ENCODE measurements at regions not wholly inside any gene's neighbourhood (a gene's known extent, or its start where the extent isn't known, plus 50 kb on each side); places are given as distances from the start of the nearest gene placed in this dataset.

GRCh38 chr6:170112583-170112860, 178.4 kb downstream of the DLL1 start:
- ATAC-seq = no peak

GRCh38 chr6:170111816-170112582, 178.9 kb downstream of the DLL1 start:
- no peak overlapping the region for H3K27ac ChIP-seq (ENCODE audit: low read length)
- H3K27me3 ChIP-seq (ENCODE audit: control insufficient read depth, insufficient read depth, low read length) = no peaks in the 10 kb centered on the region
- peaks cover 21 to 30% of the 10 kb centered on the region in 2 donors for H3K4me1 Mint-ChIP-seq
- peaks cover 16 to 20% of the 10 kb centered on the region in 2 donors for H3K27me3 Mint-ChIP-seq (ENCODE audit: low read depth in 2 of 2)
- intact Hi-C loops (cut with micrococcal nuclease) = no loop called here
- no peak overlapping the region for H3K4me3 ChIP-seq (ENCODE audit: low read length)
- H3K4me1 ChIP-seq (ENCODE audit: control insufficient read depth, insufficient read depth, low read length) = peaks cover 17% of the 10 kb centered on the region
- no peaks in the 10 kb centered on the region for H3K36me3 Mint-ChIP-seq
- H3K4me3 Mint-ChIP-seq = no peak overlapping the region
- no peaks in the 10 kb centered on the region for H3K9me3 ChIP-seq (ENCODE audit: control insufficient read depth, insufficient read depth, low read length)
- TF ChIP-seq CTCF (IDR thresholded peaks at IDR 0.05) = no peak
- H3K27ac Mint-ChIP-seq = no peak overlapping the region
- DNase-seq (peak in 1 of 2 donors; percentile 6), ATAC-seq (no peak)
- H3K9me3 Mint-ChIP-seq = no peaks in the 10 kb centered on the region
- H3K36me3 ChIP-seq (ENCODE audit: control insufficient read depth, insufficient read depth, low read length) = no peaks in the 10 kb centered on the region
- 86% methylated on average over 19 of the region's 19 CpGs for WGBS (ENCODE audit: insufficient coverage)

More at GRCh38 chr6:170112583-170112860, 178.4 kb downstream of the DLL1 start:
- no peak overlapping the region for H3K27ac Mint-ChIP-seq
- no peak overlapping the region for H3K27ac ChIP-seq (ENCODE audit: low read length)
- H3K36me3 Mint-ChIP-seq = no peaks in the 10 kb centered on the region
- peaks cover 13 to 18% of the 10 kb centered on the region in 2 donors for H3K27me3 Mint-ChIP-seq (ENCODE audit: low read depth in 2 of 2)
- peaks cover 22% of the 10 kb centered on the region for H3K4me1 ChIP-seq (ENCODE audit: control insufficient read depth, insufficient read depth, low read length)
- no peaks in the 10 kb centered on the region for H3K36me3 ChIP-seq (ENCODE audit: control insufficient read depth, insufficient read depth, low read length)
- no peak overlapping the region for H3K4me3 ChIP-seq (ENCODE audit: low read length)
- peaks cover 26 to 35% of the 10 kb centered on the region in 2 donors for H3K4me1 Mint-ChIP-seq
- no peak overlapping the region for H3K4me3 Mint-ChIP-seq
- 92% methylated on average over 4 of the region's 4 CpGs for WGBS (ENCODE audit: insufficient coverage)
- no peak for DNase-seq
- TF ChIP-seq CTCF (IDR thresholded peaks at IDR 0.05) = no peak
- H3K27me3 ChIP-seq (ENCODE audit: control insufficient read depth, insufficient read depth, low read length) = no peaks in the 10 kb centered on the region
- intact Hi-C loops (cut with micrococcal nuclease) = no loop called here
- H3K9me3 Mint-ChIP-seq = no peaks in the 10 kb centered on the region
- no peaks in the 10 kb centered on the region for H3K9me3 ChIP-seq (ENCODE audit: control insufficient read depth, insufficient read depth, low read length)

DNA sequence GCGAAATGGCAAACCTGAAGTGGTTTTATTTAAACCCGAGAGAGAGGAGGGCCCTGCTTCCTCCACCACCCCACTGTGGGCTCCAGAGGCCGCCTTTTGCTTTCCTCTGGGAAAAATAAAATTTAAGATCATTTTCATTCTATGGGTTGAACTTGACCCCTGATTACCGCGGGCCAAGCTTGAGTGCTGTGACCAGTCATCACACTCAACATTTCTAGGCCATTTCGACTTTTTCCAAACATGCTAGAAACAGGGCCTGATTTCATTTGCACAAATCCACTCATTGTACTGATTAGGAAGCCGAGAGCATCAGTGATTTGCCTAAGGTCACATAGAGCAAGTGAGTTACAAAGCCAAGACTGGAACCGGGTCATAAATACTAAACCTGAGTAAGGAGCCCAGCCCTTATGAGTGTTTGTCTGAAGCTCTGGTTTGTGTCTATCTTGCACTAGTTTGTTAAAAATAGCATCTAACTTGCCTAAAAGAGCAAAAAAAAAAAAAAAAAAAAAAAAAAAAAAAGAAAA, 179.7 kb downstream of the DLL1 start:
- Mint-ChIP-seq H3K27me3 (ENCODE audit: low read depth in 2 of 2) (peaks cover 16 to 20% of the 10 kb centered on the region in 2 donors), H3K27ac (no peak overlapping the region)

More for the DNA sequence above, 179.7 kb downstream of the DLL1 start:
- Mint-ChIP-seq H3K4me1 (peaks cover 16 to 22% of the 10 kb centered on the region in 2 donors), H3K9me3 (no peaks in the 10 kb centered on the region), H3K4me3 (no peak overlapping the region), H3K36me3 (no peaks in the 10 kb centered on the region)
- intact Hi-C loops (cut with micrococcal nuclease) = no loop called here
- DNase-seq (no peak), ATAC-seq (no peak)
- Histone ChIP-seq H3K4me1 (ENCODE audit: control insufficient read depth, insufficient read depth, low read length) (peaks cover 11% of the 10 kb centered on the region), H3K27me3 (ENCODE audit: control insufficient read depth, insufficient read depth, low read length) (no peaks in the 10 kb centered on the region), H3K4me3 (ENCODE audit: low read length) (no peak overlapping the region), H3K36me3 (ENCODE audit: control insufficient read depth, insufficient read depth, low read length) (no peaks in the 10 kb centered on the region), H3K27ac (ENCODE audit: low read length) (no peak overlapping the region), H3K9me3 (ENCODE audit: control insufficient read depth, insufficient read depth, low read length) (no peaks in the 10 kb centered on the region)
- TF ChIP-seq CTCF (IDR thresholded peaks at IDR 0.05) = no peak
- 68% methylated on average over 8 of the region's 8 CpGs for WGBS (ENCODE audit: insufficient coverage)

Measured in natural killer cell (primary cell).